IMR-90 (cell line): ENCODE measurements at regions not wholly inside any gene's neighbourhood (a gene's known extent, or its start where the extent isn't known, plus 50 kb on each side); places are given as distances from the start of the nearest gene placed in this dataset.

Source experiments
- ATAC-seq: fragments of 200-7000 bp; cut with Tn5 transposase; 2 replicates; pipeline ENCODE4 v1.9.1; 2020; ENCODE audit warnings: low read depth, mild to moderate bottlenecking, moderate library complexity
- BruUV-seq: library from RNA; stranded (reverse); fragments of 400-500 nt; replicated peaks from 2 replicates; lab custom pipeline; 2021; lab: Mats Ljungman, UMichigan
- CTCF ChIA-PET: fragments of 300-600 bp; formaldehyde crosslinking; extraction: SDS; loops from one replicate; lab custom pipeline; 2021; ENCODE audit warnings: antibody characterized with exemption; lab: Yijun Ruan, JAX
- POLR2A ChIA-PET: fragments of 300-600 bp; sonication (Branson Sonifier 250); formaldehyde crosslinking; loops from one replicate; lab custom pipeline; 2022; ENCODE audit warnings: antibody characterized with exemption; ENCODE audit not compliant: unreplicated experiment; lab: Charles Lee
- DNase-seq: peaks from one replicate; pipeline ENCODE4 v3.0.0; 2013
- H2AFZ ChIP-seq: replicated peaks from 2 replicates; pipeline ENCODE3; 2013; ENCODE audit warnings: low read length, mild to moderate bottlenecking; ENCODE audit not compliant: poor library complexity
- H2AK5ac ChIP-seq: 2 replicates; pipeline ENCODE4 v1.6.1; 2013; ENCODE audit warnings: low read depth, low read length, inconsistent platforms
- H2AK9ac ChIP-seq: replicated peaks from 2 replicates; pipeline ENCODE3; 2013; ENCODE audit warnings: mild to moderate bottlenecking, low read depth, low read length, moderate library complexity; ENCODE audit not compliant: poor library complexity
- H2BK120ac ChIP-seq: 2 replicates; pipeline ENCODE4 v1.6.1; 2013; ENCODE audit warnings: low read depth, low read length, inconsistent platforms
- H2BK15ac ChIP-seq: 3 replicates; pipeline ENCODE4 v1.6.1; 2013; ENCODE audit warnings: low read depth, low read length, inconsistent platforms
- H2BK20ac ChIP-seq: 2 replicates; pipeline ENCODE4 v1.6.1; 2013; ENCODE audit warnings: low read depth, mild to moderate bottlenecking, inconsistent platforms, low read length, moderate library complexity
- H2BK5ac ChIP-seq: 2 replicates; pipeline ENCODE4 v1.6.1; 2013; ENCODE audit warnings: mild to moderate bottlenecking, low read depth, low read length, inconsistent platforms; ENCODE audit not compliant: poor library complexity, severe bottlenecking
- H3K14ac ChIP-seq: replicated peaks from 2 replicates; pipeline ENCODE4 v1.6.1; 2013; ENCODE audit warnings: low read depth, low read length, inconsistent platforms
- H3K18ac ChIP-seq: 2 replicates; pipeline ENCODE4 v1.6.1; 2013; ENCODE audit warnings: low read depth, low read length, control low read depth
- H3K23ac ChIP-seq: 2 replicates; pipeline ENCODE4 v1.6.1; 2013; ENCODE audit warnings: low read depth, low read length, inconsistent platforms
- H3K27ac ChIP-seq: 2 replicates; pipeline ENCODE4 v1.5.1; 2013; ENCODE audit warnings: mild to moderate bottlenecking, control low read depth, low read length; ENCODE audit not compliant: insufficient read depth
- H3K27me3 ChIP-seq: 2 replicates; pipeline ENCODE4 v1.6.1; 2013; ENCODE audit warnings: low read length; ENCODE audit not compliant: control insufficient read depth, insufficient read depth
- H3K36me3 ChIP-seq: 2 replicates; pipeline ENCODE4 v1.6.1; 2013; ENCODE audit warnings: low read length, mixed read lengths; ENCODE audit not compliant: control insufficient read depth, insufficient read depth
- H3K4ac ChIP-seq: 2 replicates; pipeline ENCODE4 v1.6.1; 2013; ENCODE audit warnings: low read depth, low read length, inconsistent platforms
- H3K4me1 ChIP-seq: 2 replicates; pipeline ENCODE4 v1.6.1; 2013; ENCODE audit warnings: low read length, mixed read lengths; ENCODE audit not compliant: control insufficient read depth, insufficient read depth
- H3K4me2 ChIP-seq: 2 replicates; pipeline ENCODE4 v1.6.1; 2013; ENCODE audit warnings: low read depth, mild to moderate bottlenecking, control low read depth, low read length, moderate library complexity
- H3K4me3 ChIP-seq: 2 replicates; pipeline ENCODE4 v1.5.1; 2013; ENCODE audit warnings: low read depth, mild to moderate bottlenecking, control low read depth, low read length, moderate library complexity; ENCODE audit not compliant: insufficient read depth
- H3K56ac ChIP-seq: 2 replicates; pipeline ENCODE4 v1.6.1; 2013; ENCODE audit warnings: low read length, inconsistent platforms; ENCODE audit not compliant: insufficient read depth; ENCODE audit errors: extremely low read depth
- H3K79me1 ChIP-seq, 2 experiments: 2 replicates each; pipeline ENCODE4 v1.6.1; 2013; ENCODE audit warnings: low read length in 2 of 2, inconsistent platforms in 1 of 2, low read depth in 1 of 2
- H3K9ac ChIP-seq: 2 replicates; pipeline ENCODE4 v1.6.1; 2013; ENCODE audit warnings: low read depth, low read length, control low read depth
- H3K9me1 ChIP-seq: 2 replicates; pipeline ENCODE4 v1.6.1; 2013; ENCODE audit warnings: low read length, inconsistent platforms; ENCODE audit not compliant: insufficient read depth
- H3K9me3 ChIP-seq: 2 replicates; pipeline ENCODE4 v1.6.1; 2013; ENCODE audit warnings: low read length; ENCODE audit not compliant: control insufficient read depth, insufficient read depth
- H4K20me1 ChIP-seq: 2 replicates; pipeline ENCODE4 v1.6.1; 2013; ENCODE audit warnings: low read length, inconsistent platforms; ENCODE audit not compliant: insufficient read depth
- H4K5ac ChIP-seq: 2 replicates; pipeline ENCODE4 v1.6.1; 2013; ENCODE audit warnings: mild to moderate bottlenecking, low read depth, low read length, control low read depth
- H4K8ac ChIP-seq, 2 experiments: 2 replicates each; pipeline ENCODE4 v1.6.1; 2013; ENCODE audit warnings: low read depth in 2 of 2, low read length in 2 of 2, control low read depth in 1 of 2, inconsistent platforms in 1 of 2
- H4K91ac ChIP-seq: 2 replicates; pipeline ENCODE4 v1.6.1; 2013; ENCODE audit warnings: low read depth, low read length, inconsistent platforms; ENCODE audit not compliant: insufficient read depth
- FOS ChIP-seq: fragments of 150-350 bp; IDR thresholded peaks from 2 replicates; pipeline ENCODE4 v1.6.1; 2016; ENCODE audit warnings: low read depth, low read length
- POLR2A ChIP-seq: IDR thresholded peaks from 2 replicates; pipeline ENCODE4 v1.6.1; 2012; ENCODE audit warnings: mild to moderate bottlenecking, low read depth, low read length
- WGBS, 2 experiments: methylation state at CpG; one replicate each; pipeline versions ENCODE4 v1.1.5 to v1.1.7; 2013; ENCODE audit warnings: missing lambda C conversion rate in 2 of 2; ENCODE audit not compliant: insufficient read length in 1 of 2; ENCODE audit errors: extremely low coverage in 2 of 2; 5-methylcytosine and 5-hydroxymethylcytosine counted together
- dilution Hi-C: fragments of 300-500 bp; cut with HindIII; formaldehyde crosslinking; loops from one replicate; pipeline ENCODE4 v1.14.3; 2018; ENCODE audit warnings: low sequenced_read_pairs; ENCODE audit not compliant: unreplicated experiment
- in situ Hi-C: fragments of 300-500 bp; cut with MboI; formaldehyde crosslinking; loops from 3 replicates; pipeline ENCODE4 v1.14.3; 2019; ENCODE audit warnings: low sequenced_read_pairs, inconsistent platforms, mixed read lengths
- intact Hi-C: fragments of 100-400 bp; cut with micrococcal nuclease; formaldehyde crosslinking; loops from 2 replicates; pipeline ENCODE4 v1.10.0; 2022

GRCh38 chr2:217691920-217692666, 310.7 kb downstream of the TNS1 start:
- BruUV-seq, result no TSS peak
- Histone ChIP-seq H3K9me3 (no peaks in the 10 kb centered on the region), H3K14ac (peak overlapping the region; percentile 46), H3K36me3 (no peaks in the 10 kb centered on the region), H4K91ac (peak overlapping the region; percentile 29; the same call in 1 of the 2 replicates), H4K5ac (peak overlapping the region; percentile 35; the same call in 1 of the 2 replicates), H3K4me1 (peaks cover 24% of the 10 kb centered on the region), H3K4me3 (no peak overlapping the region), H3K9me1 (peaks cover 5% of the 10 kb centered on the region; the same call in 1 of the 2 replicates), H2AK5ac (peak overlapping the region; percentile 45; the same call in 1 of the 2 replicates), H2BK5ac (no peak overlapping the region), H3K79me1 (no peaks in the 10 kb centered on the region), H2BK15ac (peak overlapping the region; percentile 42; the same call in 2 of the 3 replicates), H4K8ac (no peak overlapping the region), H3K27ac (no peak overlapping the region), H3K9ac (no peak overlapping the region), H3K18ac (peak overlapping the region; percentile 28; the same call in 1 of the 2 replicates), H2BK20ac (peak overlapping the region; percentile 11; the same call in 1 of the 2 replicates), H2AFZ (no peak overlapping the region), H4K20me1 (no peaks in the 10 kb centered on the region), H2AK9ac (peak overlapping the region; percentile 33), H3K4me2 (no peak overlapping the region), H3K23ac (no peak overlapping the region), H3K4ac (peak overlapping the region; percentile 46), H3K27me3 (no peaks in the 10 kb centered on the region), H2BK120ac (peak overlapping the region; percentile 39; the same call in 1 of the 2 replicates), H3K56ac (no peak overlapping the region)
- dilution Hi-C loops (no loop called here), intact Hi-C loops (no loop called here), in situ Hi-C loops (no loop called here)
- WGBS, 2 experiments, result 70% methylated on average over 2 of the region's 7 CpGs; no CpG with 5 or more reads in 1 of the 2 experiments
- DNase-seq (peak; percentile 46), ATAC-seq (peak; percentile 42)
- CTCF ChIA-PET, result interaction anchor here (1.0 kb wide), 1 partner anchor 42 kb away, joined by 3 read pairs; no protein-coding TSS in a partner anchor
- POLR2A ChIA-PET, result no interaction called here
- TF ChIP-seq FOS, result peak; percentile 19; the same call in 1 of the 2 replicates
- no peak for TF ChIP-seq POLR2A
